SK-N-SH (cell line): ENCODE measurements at regions not wholly inside any gene's neighbourhood (a gene's known extent, or its start where the extent isn't known, plus 50 kb on each side); places are given as distances from the start of the nearest gene placed in this dataset.

Source experiments
- CTCF ChIP-seq: fragments of 200-600 bp; sonication (generic); IDR thresholded peaks from 2 replicates; pipeline ENCODE4 v1.6.1; 2017; ENCODE audit warnings: antibody characterized with exemption, mild to moderate bottlenecking, moderate library complexity
- FOXJ3 ChIP-seq: sonication (generic); formaldehyde crosslinking; IDR thresholded peaks from 2 replicates; pipeline ENCODE4 v1.5.1; 2020; ENCODE audit warnings: mild to moderate bottlenecking, missing genetic modification reagents
- FOXM1 ChIP-seq: IDR thresholded peaks from 2 replicates; pipeline ENCODE4 v1.4.0; 2012; ENCODE audit warnings: low read depth, mild to moderate bottlenecking
- RAD21 ChIP-seq: IDR thresholded peaks from 2 replicates; pipeline ENCODE4 v1.6.1; 2012; ENCODE audit warnings: mild to moderate bottlenecking, low read length

GRCh38 chr20:62535964-62536363 is 60.2 kb upstream of the GATA5 start:
- no peak for TF ChIP-seq FOXM1
- TF ChIP-seq CTCF, result no peak
- TF ChIP-seq RAD21, result no peak
- TF ChIP-seq FOXJ3 (CRISPR knock-in tag), result no peak
